GM21717 (cell line): ENCODE measurements at regions not wholly inside any gene's neighbourhood (a gene's known extent, or its start where the extent isn't known, plus 50 kb on each side); places are given as distances from the start of the nearest gene placed in this dataset.
"Not testable (repeated sequence)": the region's sequence is repeated elsewhere in the genome, so short reads cannot be mapped to it uniquely, and the experiment has no call there.

Experiments used
- ATAC-seq: cut with Tn5 transposase; IDR thresholded peaks from one replicate; pipeline ENCODE4 v1.9.1; 2021; ENCODE audit warnings: mild to moderate bottlenecking, moderate library complexity; ENCODE audit not compliant: unreplicated experiment

DNA sequence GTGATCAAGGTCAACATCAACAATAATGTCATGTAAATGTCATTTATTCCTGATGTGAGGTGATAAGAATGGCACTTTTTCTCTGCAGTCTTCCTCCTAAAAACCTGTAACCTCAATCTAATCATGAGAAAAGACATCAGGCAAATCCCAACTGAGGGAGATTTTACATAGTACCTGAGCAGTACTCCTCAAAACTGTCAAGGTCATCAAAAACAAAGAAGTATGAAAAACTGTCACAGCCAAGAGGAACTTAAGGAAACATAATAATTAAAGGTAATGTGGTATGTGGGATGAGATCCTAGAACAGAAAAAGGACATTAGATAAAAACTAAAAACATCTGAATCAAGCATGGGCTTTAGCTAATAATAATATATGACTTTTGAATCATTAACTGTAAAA, 140.9 kb upstream of the GRM7 start:
- no peak for ATAC-seq

DNA sequence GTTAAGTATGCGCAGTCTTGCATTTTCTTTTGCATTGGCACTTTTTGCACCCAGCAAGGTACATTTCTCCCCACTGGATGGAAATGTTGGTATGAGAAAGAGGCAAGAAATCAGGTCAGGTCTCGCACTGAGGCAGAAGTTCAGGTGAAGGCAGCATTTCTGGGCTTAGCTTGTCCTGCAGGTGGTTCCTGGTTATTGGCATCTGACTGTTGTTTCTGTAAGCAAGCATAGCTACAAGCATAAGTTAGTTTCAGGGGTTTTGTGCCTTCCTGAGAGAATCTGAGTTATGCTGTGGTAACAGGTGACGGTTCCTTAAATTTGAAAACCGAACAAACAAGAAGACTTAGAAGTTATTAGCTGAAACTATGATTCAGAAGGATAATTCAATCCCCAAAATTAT, 139.4 kb upstream of the GRM7 start:
- ATAC-seq, result no peak

DNA sequence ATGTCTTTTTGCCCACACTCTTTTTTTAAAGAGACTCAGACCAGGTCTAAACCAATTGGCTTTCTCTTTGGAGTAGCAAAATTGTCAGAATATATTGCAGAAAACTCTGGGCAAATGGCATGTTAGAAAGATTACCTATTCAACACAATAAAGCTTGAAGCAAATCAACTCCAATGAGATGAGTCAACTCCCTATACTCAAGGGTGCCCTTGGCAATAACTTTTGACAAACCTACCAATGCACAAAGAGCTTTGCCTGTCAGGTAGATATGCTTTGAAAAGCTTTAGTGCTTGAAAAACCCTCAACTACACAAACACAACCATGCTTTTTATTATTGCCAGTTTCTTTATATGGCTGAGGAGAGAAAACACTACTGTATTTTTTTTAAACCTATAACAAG, 137.7 kb upstream of the GRM7 start:
- ATAC-seq, result no peak

DNA sequence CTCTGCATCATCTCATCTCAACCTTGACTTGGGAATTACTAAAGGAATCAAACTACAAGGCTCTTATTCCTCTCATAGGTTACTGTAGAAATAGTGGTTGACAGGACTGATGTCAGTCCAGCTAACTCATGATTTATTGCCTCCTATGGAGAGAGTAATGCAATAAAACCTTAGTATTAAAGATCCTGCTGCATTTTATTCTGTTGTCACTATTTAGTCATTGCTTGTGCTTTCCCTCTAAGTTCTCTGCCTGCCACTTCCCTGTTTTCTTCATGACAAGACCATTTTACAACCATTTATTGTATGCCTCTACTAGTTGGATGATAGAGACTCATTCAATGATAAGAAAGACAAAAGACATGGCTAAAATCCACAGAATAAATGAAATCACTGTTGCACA, 134.1 kb upstream of the GRM7 start:
- ATAC-seq, result no peak

DNA sequence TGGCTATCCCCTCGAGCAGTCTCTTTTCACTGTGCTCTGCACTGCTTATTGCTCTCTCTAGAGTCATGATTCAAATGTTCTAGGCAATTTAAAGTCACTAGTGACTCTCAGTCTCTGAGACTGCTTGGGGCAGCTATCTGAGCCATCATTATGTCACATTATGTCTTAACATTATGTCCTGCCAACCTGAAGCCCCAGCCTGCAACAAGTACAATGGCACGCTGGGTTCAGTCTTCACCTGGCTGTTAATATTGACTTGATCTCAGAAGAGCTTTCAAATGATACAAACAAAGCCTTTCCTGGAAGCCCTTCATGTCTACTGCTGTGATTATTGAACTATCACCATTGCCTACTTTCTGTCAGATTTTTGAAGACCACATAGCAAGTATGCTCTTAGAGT, 128.1 kb upstream of the GRM7 start:
- no peak for ATAC-seq

DNA sequence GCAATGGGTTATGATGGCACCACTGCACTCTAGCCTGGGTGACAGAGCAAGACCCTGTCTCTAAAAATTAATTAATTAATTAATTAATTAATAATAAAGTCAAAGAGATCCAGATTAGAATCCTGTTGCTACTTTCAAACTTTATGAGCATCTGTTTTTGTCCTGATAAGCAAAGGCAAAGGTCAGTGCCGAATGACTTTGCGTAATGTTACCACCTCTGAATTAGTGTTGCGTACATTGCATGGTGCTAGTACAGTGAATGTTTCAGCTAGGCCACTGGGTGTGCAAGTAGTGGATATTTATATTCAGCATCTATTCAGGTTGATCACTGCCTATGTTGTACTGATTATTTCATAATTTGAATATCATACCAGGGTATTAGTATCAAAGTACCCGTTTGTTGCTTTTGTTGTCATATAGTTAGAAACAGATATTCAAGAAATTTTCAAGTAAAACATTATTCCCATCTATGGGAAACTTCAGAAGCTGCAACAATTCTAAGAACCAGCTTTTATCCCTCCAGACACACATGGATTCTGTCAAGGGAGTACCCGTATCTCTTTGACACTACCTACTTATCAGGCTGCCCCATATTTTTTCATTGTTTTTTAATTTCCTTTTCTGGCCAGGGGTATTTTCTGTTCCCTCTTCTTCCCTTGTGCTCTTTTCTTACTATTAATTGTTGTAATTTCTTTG, 127.1 kb upstream of the GRM7 start:
- ATAC-seq, result no peak

DNA sequence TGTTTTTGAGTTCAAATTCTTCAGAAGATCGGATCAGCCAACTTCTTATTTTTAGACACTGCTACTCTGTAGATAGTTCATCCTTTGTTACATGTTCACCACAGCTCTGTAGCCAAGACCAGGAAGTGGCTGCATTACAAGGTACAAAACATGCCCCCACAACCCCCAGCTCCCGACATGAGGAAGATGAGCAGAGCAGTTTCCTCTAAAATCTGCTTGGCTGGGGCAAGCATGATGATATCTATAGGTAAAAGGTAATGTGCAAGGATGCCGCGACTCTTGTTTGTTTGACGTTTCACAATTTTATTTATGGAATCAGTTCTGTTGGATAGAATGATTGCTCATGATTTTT, 126.5 kb upstream of the GRM7 start:
- ATAC-seq, result no peak

DNA sequence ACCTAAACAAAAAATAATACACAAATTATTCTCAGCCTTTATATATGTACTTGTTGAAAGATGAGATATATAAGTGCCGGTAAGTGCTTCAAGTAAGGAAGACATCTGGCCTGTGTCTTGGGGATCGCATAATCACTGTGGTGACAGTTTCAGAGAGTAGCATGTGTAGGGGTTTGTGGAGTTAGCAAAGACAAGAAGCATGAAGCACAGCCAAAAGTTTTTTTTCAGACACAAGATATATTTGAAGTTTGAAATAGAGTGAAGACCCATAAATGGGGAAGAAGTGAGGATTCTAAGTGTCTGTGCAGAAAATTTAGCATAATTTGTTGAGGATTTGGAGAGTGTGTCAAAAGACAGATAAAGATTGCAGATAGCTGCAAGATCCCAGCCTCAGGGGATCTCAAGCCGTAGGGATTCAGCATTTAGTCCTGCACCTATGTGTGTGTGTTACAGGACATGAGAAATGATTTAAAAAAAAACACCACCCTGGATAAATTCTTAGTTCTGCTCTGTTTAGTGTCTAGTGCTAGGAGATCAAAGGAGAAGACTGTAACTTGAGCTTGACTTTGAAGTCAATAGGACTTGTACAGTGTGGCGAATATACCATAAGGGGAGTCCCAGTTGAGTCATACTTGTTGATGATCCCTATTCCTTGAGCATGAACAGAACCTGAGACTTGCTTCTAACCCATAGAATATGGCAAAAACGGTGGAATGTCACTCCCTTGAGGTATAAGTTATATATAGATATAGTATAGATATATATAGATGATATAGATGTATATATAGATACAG, 123.9 kb upstream of the GRM7 start:
- ATAC-seq, result no peak

DNA sequence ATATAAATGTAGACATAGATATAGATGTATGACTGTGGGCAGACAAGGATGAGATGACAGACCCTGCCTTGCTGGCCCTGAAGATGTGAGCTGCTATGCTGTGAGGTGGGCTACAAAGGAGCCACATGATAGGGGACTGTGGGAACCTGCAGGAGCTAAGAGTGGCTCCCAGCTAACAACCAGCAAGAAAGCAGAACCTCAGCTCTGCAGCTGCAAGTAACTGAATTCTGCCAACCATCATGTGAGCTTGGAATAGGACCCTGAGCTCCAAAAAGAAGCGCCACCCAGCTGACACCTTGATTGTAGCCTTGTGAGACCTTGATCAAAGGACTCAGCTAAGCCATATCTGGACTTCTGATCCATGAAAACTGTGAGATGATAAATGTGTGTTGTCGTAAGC, 123.3 kb upstream of the GRM7 start:
- no peak for ATAC-seq

DNA sequence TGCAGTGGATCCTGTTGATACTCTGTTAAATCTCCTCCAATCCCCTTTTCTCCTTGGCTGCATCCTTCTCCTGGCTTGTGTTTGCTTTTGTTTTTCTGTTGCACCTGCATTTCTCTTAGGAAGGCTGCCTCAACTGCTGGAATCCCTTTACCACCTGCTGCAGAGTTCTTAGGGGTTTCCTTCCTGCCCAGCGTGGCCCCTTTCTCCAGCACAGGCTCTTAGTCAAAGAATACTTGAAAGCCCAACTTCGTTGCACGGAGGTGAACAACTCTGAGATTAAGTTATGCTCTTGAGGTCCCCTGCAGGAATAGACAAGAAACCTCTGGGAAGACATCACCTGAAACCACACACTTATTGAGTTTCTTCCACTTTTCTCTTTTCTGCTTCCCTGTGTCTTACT, 121.6 kb upstream of the GRM7 start:
- no peak for ATAC-seq

DNA sequence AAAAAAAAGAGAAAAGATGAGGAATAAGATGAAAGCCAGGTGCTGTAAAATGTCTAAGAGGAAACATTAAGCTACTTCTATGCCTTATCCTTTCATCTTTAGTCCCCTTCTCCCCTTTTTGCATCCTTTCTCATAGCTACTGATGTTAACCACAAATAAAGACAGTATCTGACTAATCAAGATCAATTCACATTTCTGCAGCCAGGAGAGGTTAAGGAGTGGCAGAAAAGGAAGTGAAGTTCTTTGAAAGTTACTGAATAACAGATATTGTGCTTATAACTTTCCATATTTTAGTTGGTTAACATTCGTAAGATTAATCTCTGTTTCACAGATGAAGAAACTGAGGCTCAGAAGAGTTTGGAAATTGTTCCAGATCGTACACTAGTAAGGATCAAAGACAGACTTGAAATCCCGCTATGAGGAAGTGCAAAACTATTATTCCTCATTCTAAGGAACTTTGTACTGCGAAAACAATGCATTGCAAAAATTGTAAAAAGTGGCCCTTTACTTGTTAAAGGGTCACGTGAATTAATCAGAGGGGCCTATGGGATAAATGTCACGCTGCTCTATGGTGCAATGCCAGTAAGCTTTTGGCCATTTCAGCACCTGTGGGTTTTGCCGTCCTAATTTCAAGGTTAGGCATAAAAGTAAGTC, 117.7 kb upstream of the GRM7 start:
- ATAC-seq, result no peak

DNA sequence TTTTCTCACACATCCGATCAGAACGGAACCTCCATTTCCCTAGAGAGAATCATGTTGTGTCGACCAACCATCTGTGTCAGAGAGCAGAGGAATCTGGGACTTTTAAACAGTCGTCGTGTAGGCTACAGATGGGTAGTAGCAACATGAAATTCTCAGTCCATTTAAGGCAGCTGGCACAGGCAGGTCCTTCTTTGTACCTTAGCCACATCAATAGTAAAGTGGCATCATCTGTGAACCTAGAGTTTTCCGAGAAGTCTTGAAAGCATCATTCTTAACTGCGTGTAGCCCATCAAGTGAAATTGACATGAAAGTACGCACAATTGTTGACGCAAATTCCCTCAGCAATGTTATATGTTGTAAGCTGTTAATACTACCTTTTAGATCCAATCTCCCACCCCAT, 114.5 kb upstream of the GRM7 start:
- ATAC-seq, result no peak

DNA sequence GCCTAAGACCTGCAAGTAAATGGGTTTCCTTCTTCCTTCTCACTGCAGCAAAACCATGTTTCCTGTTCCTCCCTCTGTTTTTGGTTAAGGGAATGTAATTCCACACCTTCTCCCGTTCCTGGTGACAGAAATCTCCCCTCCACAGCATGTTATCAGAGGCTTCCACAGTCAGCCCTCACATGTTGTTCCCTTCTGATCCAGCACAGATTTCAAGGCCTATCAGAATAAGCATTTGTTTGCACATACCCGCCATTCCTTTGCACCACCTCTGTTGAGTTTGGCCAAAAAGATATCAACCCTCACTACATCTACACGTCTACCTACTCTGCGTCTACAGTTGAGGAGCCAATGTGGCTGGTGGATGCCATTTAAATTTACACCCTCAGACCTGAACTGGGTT, 113.9 kb upstream of the GRM7 start:
- no peak for ATAC-seq

DNA sequence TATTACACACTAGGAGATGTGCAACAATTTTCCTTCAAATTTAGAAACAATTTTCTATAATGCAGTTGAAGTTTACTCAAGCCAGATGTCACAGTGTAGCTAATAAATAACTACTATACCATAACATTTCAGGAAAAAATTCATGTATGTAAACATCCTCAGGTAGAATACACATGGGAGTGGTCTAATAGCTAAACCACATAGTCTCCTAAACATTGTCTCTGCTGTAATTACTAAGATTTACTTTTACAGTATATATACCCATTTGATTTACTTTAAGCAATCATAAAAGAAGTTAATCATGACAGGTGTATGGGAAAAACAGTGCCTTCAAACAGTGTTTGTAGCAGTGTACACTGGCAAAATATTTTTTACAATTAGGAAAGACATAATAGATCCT, 110.1 kb upstream of the GRM7 start:
- no peak for ATAC-seq

DNA sequence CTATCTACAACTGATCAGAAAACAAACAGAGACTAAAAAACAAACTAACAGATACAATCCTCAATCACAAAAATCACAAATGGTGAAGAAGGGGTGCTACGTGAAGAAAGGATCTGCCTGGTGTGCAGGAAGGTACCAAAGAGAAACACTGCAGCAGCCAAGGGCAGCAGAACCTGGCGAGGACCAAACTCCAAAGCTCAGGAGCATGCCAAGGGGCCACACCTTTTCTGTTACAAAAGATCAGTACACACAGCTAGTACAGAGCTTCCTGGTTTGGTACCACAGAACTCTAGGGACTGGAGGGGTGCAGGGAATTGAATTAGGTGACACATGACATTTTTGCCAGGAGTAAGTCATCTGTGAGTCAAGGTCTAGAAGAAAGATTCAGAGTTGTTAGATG, 107.4 kb upstream of the GRM7 start:
- ATAC-seq, result no peak

DNA sequence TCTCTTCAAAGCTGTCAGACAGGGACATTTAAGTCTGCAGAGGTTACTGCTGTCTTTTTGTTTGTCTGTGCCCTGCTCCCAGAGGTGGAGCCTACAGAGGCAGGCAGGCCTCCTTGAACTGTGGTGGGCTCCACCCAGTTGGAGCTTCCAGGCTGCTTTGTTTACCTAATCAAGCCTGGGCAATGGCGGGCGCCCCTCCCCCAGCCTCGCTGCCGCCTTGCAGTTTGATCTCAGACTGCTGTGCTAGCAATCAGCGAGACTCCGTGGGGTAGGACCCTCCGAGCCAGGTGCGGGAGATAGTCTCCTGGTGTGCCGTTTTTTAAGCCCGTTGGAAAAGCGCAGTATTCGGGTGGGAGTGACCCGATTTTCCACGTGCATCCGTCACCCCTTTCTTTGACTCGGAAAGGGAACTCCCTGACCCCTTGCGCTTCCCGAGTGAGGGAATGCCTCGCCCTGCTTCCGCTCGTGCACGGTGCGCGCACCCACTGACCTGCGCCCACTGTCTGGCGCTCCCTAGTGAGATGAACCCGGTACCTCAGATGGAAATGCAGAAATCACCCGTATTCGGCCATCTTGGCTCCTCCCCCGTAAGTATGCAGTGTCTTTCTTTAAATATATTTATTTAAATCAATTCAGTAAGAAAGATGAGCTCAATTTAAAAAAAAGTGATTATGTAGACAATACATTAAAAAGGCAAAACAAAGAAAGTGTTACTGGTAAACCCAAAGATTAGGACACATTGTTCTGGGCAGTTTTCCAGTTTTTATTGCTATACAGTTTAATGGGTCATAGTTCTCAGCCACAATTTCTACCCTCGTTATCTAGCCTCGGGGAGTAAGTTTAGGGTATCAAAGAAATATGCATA, 91.2 kb upstream of the GRM7 start:
- ATAC-seq, result not testable (repeated sequence)

DNA sequence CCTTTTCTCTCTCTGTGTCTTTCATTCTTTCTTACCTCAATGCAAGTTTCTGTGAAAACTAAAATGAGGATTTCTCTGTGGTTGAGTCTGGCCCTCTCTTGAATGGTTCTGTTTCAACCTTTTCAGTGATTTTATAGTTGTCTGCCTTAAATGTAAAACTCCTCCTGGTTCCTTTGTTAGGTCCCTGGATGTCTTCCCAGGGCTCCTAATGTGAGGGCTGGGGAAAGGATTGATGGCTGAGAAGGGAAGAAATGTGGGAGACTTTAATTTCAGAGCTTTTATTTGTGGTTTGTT, 90.6 kb upstream of the GRM7 start:
- no peak for ATAC-seq

DNA sequence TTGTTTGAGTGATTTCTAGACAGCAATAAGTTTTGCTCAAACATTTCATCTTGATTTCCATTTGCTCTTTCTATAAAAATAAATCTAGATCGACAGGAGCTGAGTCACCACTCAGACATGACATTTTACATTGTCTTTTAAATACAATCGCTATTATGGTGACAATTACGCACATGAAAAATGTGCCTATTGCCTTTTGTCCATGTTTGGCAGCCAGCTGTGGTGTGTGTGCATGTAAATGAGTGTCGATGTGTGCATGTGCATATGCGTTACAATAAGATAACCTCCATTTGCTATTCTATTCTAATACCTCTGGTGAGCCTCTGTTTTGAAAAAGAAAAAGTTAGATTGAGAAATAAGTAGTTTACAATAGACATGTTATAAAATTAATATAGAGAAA, 89.7 kb upstream of the GRM7 start:
- ATAC-seq, result no peak

DNA sequence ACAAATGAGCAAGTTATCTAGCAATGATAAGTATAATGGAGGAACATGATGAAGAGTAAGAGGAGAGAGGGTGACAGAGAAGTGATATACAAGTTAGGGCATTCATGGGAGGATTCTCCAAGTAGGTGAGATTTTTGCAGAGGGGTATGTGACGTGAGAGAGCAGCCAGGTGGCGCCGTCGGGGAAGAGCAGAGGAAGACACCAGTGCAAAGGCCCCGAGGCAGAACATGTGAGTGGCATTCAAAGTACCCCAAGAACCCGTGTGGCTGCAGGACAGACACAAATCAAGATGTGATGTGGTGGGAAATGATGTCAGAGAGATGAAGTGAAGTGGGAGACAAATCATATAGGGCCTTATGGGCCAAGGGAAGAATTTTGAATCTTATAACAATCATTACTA, 81.8 kb upstream of the GRM7 start:
- no peak for ATAC-seq

DNA sequence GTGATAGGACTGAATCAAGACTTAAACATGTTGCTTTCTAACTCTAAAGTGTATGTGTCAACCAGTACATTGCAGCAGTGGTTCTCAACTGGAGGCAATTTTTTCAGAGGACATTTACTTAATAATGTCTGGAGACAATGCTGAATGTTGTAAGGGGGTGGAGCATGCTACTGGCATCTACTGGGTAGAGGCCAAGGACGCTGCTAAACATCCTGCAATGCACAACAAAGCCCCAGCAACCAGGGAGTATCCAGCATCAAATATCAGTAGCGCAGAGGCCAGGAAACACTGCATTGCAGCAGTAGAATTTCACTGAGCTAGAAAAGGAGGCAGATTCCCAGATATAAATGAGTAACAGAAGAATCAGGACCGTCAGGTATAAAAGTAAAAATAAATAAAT, 79.8 kb upstream of the GRM7 start:
- ATAC-seq, result no peak

DNA sequence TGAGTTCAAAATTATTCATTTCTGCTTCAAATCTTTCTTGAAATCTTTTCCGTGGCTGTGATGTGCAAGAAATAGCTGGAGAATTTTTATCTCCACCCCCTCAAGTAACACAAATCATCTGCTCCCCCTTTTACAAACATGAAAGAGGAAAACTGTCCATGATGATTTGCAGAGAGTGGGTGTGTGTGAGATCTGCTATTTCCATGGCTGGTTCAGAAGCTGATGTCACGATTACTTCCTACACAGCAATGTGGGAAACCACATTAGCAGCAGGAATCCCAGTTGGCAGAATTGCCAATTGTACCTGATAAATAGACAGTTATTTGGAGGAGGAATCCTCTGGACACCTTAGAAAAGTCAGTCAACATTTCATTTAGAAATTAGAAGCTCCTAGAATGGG, 75.2 kb upstream of the GRM7 start:
- no peak for ATAC-seq

DNA sequence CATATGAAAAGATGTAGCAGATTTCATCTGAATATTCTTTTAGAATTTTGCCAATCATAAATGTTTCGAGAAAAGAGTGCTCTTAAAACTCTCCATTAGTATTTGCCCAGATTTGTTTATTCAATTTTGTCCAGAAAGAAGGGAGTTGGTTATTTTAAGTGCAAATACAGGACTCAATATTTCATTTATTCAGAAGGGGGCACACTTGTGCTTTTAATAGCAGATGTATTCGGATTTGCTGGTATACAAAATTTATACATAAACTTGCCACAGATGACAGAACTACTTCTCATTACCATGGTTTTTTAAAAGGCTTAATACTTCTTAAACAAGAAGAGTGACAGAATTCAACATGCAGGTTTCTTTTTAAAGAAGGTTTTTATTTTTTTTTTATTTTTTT, 69.8 kb upstream of the GRM7 start:
- ATAC-seq, result no peak
